ENCODE measurements at regions not wholly inside any gene's neighbourhood (a gene's known extent, or its start where the extent isn't known, plus 50 kb on each side); places are given as distances from the start of the nearest gene placed in this dataset.

DNA sequence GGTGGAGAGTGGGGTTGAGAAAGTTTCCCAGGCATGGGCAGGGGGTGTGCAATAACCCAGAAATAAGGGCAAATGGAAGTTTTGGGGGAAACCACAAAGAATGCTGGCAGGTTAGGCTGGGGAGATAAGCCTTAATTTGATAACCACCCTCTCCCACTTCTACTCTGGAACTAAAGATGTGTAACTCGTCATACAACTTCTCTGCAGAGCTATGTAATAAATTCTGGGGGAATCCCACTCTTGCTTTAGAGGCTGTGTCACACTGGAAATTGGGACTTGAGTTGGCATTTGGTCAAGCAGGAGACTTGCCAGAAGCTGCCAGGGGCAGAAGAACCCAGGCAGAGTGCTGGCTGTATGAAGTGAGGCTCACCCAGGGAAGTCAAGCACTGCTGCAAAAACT lies 170.9 kb upstream of the CPEB2 start:
- DNase-seq = no peak

DNA sequence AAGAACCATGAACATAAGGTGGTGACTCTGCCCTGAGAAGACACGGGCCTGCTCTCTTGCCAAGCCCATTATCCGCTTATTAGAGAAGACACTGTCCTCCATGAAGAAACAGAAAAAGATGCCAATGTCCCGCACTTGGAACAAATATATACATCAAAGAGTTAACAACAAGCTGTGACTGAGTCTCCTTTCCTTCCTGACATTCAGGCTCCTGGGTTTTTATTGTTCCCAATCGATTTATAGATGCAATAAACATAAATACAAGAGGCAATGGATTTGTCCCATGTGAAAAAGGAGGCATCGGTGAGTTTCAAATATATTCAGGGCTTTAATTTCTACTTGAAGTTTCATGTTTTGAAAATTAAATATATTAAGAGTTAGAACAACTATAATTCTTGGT lies 169.2 kb upstream of the CPEB2 start:
- DNase-seq = no peak

DNA sequence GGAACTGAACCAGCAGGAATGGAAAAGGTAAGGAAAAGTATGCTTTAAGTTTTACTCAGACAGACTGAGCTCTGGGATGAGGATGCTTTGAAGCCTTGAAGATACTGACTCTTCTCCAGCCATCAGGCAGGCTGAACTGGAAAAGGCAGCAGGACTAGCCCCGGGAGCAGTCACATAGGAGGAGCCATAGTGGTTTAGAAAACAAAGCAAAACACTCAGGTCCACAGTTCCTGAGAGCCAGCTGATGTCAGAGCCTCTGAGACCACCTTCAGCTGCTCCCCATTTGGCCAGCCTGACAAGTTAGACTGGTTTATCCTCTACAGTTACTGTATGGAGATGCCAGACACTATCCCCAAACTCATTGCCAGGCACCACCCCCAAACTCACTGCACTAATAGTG lies 167.9 kb upstream of the CPEB2 start:
- no peak for DNase-seq

DNA sequence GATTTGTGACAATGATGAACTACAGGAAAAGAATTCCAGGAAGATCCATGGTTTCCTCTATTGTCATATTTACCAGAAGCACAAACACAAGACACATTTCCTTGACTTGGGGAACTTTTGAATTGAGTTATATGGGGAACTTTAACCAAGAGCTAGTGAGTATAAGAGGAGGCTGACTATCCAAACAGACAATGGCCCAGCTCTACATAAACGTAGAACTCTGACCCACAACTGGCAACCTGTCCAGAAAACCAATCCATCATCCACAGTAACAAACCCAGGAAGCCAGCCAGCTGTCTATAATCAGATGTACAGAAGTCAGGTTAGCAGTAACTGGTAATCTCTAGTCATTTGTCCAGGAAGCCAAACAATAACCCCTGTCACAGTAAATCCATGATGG lies 167.0 kb upstream of the CPEB2 start:
- DNase-seq = no peak

DNA sequence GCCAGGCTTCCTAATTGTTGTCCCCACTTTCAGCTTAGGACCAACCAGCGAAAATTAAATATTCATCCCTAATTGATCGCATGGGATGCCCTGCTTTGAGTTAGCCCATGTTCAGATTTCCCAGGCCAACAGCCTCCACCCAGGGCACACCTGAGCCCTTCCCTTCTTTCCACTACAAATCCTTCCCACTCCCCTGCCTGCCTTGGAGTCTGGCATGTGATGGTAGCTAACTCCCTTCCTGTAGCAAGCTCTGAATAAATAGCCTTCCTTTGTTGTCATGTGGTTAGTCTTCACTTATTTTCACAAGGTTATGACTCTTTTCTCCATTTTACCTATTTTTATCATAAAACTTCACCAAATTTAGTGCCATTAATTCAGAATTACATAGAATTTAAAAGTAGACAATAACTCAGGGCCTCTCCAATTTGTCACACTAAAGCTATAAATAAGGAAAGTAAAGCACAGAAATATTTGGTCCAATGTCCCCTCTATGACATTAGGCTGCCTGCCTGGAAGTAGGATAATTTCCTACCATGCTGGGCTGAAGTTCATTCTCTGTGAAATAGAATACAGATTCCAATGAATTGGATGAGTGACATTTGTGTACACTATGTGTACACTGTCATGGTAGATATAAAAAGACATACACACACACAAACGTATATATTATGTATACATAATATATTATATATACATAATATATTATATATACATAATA lies 166.4 kb upstream of the CPEB2 start:
- DNase-seq = no peak

DNA sequence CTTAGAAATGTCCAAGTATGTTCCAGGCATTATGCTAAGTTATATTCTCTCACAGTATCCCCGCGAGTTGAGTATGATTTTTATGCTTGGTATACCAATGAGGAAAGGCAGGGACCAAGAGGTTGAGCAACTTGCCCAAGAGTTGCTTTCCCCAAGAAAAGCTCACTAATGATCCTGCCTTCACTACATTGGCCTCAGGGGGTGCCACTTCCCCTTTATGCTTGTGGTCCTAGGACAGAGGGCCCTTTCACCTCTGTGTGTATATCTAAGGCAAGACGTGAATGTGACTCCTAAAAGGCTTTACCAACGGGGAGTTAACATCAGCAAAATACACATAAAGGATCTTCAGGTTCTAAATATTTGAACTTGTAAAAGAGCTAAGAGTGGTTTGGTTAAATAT lies 164.4 kb upstream of the CPEB2 start:
- DNase-seq = no peak

DNA sequence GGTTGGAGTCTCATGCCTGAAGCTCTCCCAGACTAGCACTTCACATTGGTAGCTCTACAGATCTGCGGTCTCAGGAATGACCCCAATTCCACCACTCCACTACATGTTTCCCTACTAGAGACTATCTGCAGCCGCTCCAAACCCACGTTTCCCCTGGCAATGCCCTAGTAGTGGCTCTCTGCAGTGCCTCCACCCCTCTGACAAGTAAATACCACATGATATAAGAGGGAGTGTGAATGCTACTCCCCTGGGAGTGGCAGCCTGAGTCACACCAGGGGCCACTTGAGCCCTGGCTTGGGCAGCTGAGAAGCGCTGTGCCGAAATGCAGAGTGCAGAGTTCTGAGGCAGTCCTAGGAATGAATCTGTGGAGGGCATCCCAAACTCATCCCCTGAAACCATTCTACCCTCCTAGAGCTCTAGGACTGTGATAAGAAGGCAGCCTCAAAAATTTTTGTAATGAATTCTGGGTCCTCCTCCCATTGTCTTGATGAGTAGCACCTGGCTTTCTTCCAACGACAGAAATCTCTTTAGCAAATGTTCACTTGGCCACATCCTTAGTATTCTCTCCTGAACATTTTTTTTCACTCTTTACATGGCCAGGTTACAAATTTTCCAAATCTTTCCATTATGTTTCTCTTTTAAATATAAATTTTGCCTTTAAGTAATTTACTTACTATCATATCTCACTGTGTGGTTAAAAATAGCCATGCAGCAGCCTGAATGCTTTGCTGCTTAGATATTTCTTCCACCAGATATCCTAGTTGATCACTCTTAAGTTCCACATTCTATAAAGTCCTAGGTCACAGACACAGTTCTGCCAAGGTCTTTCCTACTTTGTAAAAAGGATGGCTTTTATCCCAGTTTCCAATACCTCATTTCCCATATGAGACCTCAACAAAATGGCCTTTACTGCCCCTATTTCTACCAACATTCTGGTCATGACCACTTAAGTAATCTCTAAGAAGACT lies 160.2 kb upstream of the CPEB2 start:
- peak; percentile 33 for DNase-seq

DNA sequence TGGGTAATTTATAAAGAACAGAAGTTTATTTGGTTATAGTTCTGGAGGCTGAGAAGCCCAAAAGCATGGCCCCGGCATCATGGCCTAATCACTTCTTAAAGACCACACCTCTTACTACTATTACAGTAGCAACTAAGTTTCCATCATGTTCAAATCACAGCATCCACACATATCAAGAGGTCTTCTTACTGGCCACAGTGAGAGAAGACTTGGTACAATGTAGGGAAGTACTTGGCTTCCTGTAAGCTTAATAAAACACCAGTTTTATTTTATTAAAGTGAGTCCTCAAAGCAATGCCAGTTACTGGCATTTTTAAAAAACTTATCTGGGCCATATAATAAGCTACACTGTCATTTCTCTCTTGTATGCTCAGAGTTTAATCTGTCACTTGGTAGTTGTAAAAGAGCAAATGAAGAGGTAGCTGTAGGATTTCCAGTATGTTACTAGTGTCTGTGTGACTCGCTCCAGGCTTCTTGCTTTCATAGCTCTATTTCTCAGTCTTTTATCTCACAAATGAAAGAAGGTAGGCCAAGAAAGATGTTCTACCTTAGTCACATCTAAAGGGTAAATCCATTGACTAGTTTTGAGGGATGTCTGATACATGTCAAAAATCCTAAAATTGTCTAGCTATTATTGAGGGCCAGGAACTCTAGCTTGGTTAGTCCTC lies 159.2 kb upstream of the CPEB2 start:
- DNase-seq = no peak

DNA sequence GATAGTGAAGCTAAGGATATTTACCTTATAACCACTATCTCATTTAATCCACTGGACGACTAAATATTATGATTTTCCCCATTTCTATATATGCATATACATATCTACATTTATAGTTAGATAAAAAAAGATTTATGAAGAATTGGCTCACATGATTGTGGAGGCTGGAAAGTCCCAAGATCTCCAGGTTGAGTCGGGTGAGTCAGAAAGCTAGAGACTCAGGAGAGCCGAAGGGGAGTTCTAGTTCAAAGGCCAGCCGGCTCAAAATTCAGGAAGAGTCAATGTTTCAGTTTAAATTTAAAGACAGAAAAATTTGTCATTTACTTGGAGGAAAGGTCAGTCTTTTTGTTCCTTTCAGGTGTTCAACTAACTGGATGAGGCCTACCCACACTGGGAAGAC lies 158.2 kb upstream of the CPEB2 start:
- DNase-seq = no peak

DNA sequence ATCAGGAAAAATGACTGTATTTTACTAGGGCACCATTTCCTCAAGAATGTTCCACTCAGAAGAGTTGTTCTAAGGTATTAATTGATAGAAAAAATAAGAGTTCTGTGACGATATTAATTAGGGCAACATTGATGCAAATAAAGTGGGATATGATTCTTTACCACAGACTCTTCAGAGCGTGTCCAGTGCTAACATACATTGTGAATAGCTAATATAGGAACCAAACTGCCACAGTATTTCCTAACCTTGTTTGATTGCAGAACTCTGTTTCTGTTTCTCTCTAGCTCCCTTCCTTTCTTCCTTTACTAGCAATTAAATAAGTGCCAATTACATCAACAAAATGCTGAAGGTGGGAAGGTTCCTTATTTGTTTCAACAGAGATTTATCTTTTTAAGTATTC lies 154.1 kb upstream of the CPEB2 start:
- no peak for DNase-seq

DNA sequence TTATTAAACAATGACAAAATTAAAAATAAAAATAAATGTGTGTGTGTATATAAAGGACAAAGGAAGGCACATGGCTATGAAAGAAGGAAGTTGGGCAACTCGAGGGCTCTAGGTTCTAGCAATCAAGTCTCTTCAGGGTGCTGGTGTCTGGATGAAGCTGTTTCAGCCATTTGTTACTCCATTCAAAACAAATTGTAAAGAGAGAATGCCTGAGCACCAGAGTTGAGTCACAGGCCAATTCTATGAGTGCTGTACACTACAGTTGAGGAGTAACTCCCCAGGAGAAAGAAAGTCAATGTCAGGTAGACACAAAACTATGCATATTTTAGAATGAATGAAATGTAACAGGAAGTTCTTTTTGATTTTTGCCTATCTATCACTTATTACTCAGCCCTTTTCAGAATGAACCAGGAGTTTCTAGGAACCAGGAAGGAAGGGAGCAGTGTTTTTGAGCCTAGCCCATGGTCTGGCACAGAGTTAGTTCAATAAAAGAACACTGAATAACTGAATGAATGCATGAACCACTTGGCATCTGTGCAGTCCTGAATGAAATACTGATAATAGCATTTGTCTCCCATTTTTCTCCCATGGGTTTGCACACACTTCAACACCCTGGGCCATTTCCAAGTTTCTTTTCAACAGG lies 151.7 kb upstream of the CPEB2 start:
- DNase-seq = no peak

DNA sequence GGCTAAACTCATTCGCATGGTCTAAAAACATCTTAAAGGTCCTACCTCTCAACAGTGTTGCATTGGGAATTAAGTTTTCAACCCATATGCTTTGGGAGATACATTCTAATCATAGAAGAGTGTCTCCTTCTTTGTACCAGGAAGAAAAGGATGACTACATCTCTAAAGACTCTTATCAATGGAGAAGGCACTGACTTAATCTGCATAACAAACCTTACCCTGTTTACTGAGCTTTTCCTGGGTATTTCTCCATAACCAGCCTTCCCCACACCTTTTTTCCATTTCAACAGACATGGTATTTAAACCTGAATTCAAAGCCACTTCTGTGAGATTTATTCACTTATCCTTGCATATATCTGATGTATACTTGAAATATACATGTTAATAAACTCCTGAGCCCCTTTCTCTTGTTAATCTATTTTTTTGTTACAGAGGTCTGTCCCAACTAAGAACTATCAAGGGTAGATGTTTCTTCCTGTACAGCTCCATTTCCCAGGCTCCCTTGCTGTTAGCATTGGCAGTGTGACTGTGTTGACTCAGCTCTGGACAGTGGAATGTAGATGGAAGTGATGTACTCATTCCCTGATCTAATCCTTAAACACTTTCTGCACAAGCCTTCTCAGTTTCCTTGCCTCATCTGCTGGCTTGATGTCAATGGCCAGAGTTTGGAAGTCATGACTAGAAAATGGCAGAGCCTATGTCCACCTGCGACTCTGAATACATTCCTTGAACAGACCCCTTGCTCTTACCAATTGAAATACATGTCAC lies 148.9 kb upstream of the CPEB2 start:
- no peak for DNase-seq

DNA sequence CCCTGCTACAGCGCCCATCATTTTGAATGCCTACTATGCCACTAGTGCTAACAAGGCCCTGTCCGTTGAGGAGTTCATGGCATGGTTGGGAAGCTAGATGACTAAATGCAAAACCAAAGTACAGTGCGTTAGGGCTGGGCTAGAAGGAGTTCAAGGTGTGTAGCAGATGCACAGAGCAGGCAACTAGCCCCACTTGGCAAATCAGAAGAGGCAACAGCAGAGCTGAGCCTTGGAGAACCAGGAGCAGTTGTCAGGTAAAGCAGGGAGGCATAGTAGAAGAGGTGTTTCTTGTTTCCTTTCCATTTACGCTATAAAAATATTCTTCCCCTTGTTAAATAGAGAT lies 146.6 kb upstream of the CPEB2 start:
- DNase-seq = no peak

DNA sequence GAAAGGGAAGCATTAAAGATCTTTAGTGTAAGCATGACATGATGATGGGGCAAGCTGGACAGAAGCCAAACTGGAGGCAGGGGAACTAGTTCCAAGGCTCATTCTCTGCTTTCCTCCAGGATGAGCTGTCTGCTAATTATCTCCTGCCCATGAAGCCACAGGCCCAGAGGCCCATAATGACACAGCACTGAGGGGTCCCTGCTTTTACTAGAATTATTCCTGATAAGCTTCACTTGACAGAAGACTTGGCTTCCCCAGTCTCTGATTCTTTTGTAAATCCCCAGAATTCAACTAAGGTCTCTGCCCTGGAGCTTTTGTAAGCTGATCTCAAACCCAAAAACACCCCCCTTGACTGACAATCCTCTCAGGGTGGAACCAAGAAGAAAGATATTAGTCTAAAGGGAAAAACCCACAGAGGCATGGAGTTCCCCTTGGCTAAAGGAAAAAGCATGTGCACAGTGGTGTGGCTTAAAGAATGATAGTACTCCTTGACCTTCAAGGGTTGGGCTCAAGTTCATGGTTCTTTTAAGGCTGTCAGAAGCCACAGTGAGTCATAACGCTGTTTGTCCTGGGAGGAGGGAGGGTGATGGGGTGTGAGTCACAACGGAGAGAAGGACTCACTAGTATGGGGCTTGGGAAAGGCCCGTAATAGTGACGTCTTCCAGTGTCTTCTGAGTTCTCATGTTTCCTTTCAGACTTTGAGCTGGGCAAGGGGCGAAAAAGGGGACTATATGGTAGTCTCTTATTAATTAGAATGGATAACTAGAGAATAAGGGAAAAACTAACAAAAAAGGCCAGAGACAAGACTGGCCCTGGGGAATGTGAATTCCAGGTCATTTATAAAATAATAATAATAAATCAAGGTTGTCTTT lies 146.0 kb upstream of the CPEB2 start:
- no peak for DNase-seq

DNA sequence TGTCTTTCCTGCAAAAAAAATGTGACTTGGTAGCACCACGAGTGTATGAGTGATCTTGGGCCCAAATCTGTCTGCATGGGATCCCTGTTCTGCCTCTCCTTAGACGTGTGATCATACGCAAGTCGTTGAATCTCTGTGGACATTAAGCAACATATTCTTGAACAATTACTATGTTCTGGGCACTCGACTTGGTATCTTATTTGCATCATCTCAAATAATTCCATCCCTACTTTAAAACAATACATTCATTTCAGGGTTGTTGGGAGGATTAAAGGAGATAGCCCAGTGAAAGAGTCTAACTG lies 145.4 kb upstream of the CPEB2 start:
- DNase-seq = no peak

DNA sequence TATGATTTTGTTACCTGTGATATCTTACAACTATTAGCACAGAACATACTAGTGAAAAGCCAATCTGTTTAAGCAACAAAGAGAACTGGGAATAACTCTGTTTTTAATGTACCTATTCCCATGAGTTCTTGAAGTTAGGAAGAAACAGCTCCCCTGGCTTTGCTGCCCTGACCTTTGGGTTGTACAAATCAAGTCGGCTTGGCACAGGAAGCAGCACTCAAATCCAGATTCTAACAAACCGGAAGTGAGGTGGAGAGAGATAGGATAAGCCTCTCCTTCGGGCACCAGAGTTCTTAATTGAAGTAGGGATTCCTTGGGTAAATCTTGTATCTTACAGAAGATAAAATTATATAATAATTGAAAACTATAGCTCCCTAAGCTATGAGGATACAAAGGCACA lies 144.8 kb upstream of the CPEB2 start:
- DNase-seq = no peak

DNA sequence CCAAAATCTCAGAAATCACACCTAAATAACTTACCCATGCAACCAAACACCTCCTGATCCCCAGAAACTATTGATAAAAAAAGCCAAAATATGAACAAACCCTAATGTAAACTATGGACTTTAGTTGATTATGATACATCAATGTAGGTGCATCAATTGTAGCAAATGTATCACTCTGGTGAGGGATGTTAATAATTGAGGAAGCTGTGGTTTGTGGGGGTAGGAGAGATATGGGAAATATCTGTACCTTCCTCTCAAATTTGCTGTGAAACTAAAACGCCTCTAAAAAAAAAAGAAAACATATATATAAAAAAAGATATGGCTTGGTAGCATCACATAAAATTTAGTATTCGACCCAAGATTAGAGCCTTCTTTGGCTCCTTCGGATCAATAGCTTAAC lies 144.3 kb upstream of the CPEB2 start:
- no peak for DNase-seq

DNA sequence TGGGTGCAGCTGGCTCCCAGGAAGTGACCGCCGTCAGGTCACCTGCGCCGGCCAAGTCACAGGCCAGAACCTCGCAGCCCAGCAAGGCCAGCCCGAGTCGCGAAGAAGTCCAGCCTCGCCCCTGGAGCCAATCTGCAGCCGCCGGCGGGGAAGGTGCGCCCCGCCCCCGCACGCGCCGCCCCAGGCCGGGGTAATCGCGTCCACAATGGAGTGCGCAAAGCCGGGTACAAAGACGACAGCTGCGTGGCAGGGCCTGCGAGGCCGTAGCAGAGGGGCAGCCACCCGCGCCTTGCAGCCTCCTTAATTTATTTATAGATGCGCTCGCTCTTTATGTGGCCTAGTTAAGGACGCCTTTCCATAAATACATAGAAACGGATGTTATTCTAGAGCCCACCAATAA lies 139.4 kb upstream of the CPEB2 start:
- DNase-seq = no peak

DNA sequence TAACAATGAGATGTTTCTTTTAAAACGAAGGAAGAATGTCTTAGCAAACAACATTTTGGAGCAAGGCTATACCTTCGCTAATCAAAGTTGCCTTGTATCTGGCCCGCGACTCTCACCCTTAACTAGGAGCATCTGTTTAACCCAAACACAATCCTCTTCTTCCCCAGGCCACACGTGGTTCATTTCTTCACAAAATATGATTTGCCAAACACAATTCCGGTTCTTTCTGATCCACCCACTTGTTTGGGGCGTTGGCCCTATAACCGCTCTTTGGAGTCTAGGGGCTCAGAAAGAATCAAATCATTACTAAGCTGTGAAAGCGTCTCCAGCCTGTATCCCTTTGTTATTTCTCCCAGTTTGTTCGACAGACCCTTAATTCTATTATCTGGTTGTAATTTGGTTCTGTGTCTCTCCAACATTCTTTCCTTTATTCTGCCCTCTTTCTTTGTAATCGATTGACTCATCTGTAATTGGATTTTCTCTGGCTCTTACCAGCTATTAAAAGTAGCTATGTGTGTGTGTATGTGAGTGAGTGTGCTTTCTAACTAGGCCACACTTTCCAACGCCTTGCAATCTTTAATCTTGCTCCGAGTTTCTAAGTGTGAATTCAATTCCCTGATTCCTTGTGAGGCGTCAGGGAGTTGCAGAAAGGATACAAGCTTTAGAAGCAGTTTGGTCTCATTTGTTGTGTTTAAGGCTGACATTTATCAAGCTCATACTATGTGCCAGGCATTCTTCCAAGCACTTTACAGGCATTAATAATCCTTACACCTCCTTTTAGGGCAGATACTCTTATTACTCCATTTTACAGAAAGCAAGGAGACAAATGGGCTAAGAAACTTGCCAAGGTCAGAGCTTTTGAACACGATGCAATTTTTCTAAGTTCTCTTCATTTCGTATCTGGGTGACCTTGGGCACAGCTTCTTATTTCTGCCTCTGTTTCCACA lies 138.6 kb upstream of the CPEB2 start:
- no peak for DNase-seq

DNA sequence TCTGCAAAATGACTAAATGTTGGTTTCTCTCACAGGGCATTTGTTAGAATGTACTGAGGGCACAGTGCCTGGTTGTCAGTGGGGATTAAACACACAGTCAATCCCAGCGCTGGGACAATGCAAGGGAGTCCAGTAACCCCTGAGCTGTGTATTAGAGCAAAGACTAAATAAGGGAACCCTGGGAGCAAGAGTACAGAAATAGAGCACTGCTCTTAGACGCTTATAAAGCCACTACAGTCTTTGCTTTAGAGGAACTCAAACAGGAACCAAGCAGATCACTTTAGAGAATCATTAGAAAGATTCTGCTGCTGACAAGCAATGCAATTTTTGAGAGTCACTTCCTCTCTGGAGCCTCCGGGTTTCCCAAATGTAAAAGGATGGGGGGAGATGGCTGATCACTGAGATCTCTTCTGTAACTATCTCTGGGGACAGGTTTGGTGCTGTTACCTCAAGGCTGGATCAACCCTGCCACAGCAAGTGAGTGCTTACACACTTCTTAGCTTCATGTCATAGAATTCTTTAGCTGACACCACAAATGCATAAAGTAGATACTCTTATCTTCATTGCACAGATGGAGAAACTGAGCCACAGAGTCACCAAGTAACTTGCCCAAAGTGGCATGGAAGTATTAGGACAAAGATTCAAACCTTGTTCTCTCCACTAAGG lies 137.8 kb upstream of the CPEB2 start:
- no peak for DNase-seq
